ENCODE measurements at regions not wholly inside any gene's neighbourhood (a gene's known extent, or its start where the extent isn't known, plus 50 kb on each side); places are given as distances from the start of the nearest gene placed in this dataset.

- in situ Hi-C loops (cut with HindIII; ENCODE audit: low pct_ligation_motif_present, low pct_unique_long_range_greater_than_20kb, low sequenced_read_pairs), result no loop called here
- DNase-seq, result no peak
Observed at GRCh38 chr12:58067610-58068387, 126.4 kb downstream of the ATP23 start.

GRCh38 chr12:58068706-58069105, 127.3 kb downstream of the ATP23 start:
- in situ Hi-C loops (cut with HindIII; ENCODE audit: low pct_ligation_motif_present, low pct_unique_long_range_greater_than_20kb, low sequenced_read_pairs), result no loop called here
- no peak for DNase-seq

- DNase-seq, result no peak
- in situ Hi-C loops (cut with HindIII; ENCODE audit: low pct_ligation_motif_present, low pct_unique_long_range_greater_than_20kb, low sequenced_read_pairs), result no loop called here
Observed at GRCh38 chr12:58069268-58069963, 128.0 kb downstream of the ATP23 start.

- in situ Hi-C loops (cut with HindIII; ENCODE audit: low pct_ligation_motif_present, low pct_unique_long_range_greater_than_20kb, low sequenced_read_pairs), result no loop called here
- DNase-seq, result no peak
Observed at GRCh38 chr12:58071994-58072393, 130.6 kb downstream of the ATP23 start.

- no peak for DNase-seq
- in situ Hi-C loops (cut with HindIII; ENCODE audit: low pct_ligation_motif_present, low pct_unique_long_range_greater_than_20kb, low sequenced_read_pairs), result no loop called here
Observed at GRCh38 chr12:58074259-58074658, 132.9 kb downstream of the ATP23 start.

GRCh38 chr12:58079806-58080205, 138.4 kb downstream of the ATP23 start:
- in situ Hi-C loops (cut with HindIII; ENCODE audit: low pct_ligation_motif_present, low pct_unique_long_range_greater_than_20kb, low sequenced_read_pairs), result no loop called here
- DNase-seq, result no peak

- in situ Hi-C loops (cut with HindIII; ENCODE audit: low pct_ligation_motif_present, low pct_unique_long_range_greater_than_20kb, low sequenced_read_pairs), result no loop called here
- no peak for DNase-seq
Observed at GRCh38 chr12:58081488-58081887, 140.1 kb downstream of the ATP23 start.

GRCh38 chr12:58082996-58083395, 141.6 kb downstream of the ATP23 start:
- DNase-seq, result no peak
- in situ Hi-C loops (cut with HindIII; ENCODE audit: low pct_ligation_motif_present, low pct_unique_long_range_greater_than_20kb, low sequenced_read_pairs), result no loop called here

GRCh38 chr12:58086006-58086405, 144.6 kb downstream of the ATP23 start:
- in situ Hi-C loops (cut with HindIII; ENCODE audit: low pct_ligation_motif_present, low pct_unique_long_range_greater_than_20kb, low sequenced_read_pairs), result no loop called here
- no peak for DNase-seq

GRCh38 chr12:58086930-58087329, 145.6 kb downstream of the ATP23 start:
- no peak for DNase-seq
- in situ Hi-C loops (cut with HindIII; ENCODE audit: low pct_ligation_motif_present, low pct_unique_long_range_greater_than_20kb, low sequenced_read_pairs), result no loop called here

- DNase-seq, result no peak
- in situ Hi-C loops (cut with HindIII; ENCODE audit: low pct_ligation_motif_present, low pct_unique_long_range_greater_than_20kb, low sequenced_read_pairs), result no loop called here
Observed at GRCh38 chr12:58087423-58088127, 146.2 kb downstream of the ATP23 start.

GRCh38 chr12:58089588-58089987, 148.2 kb downstream of the ATP23 start:
- in situ Hi-C loops (cut with HindIII; ENCODE audit: low pct_ligation_motif_present, low pct_unique_long_range_greater_than_20kb, low sequenced_read_pairs), result no loop called here

GRCh38 chr12:58090685-58091084, 149.3 kb downstream of the ATP23 start:
- no peak for DNase-seq
- in situ Hi-C loops (cut with HindIII; ENCODE audit: low pct_ligation_motif_present, low pct_unique_long_range_greater_than_20kb, low sequenced_read_pairs), result no loop called here

More at GRCh38 chr12:58089588-58089987, 148.2 kb downstream of the ATP23 start:
- DNase-seq, result no peak

GRCh38 chr12:58095002-58095401, 153.6 kb downstream of the ATP23 start:
- in situ Hi-C loops (cut with HindIII; ENCODE audit: low pct_ligation_motif_present, low pct_unique_long_range_greater_than_20kb, low sequenced_read_pairs), result no loop called here
- DNase-seq, result no peak

GRCh38 chr12:58097741-58098140, 156.4 kb downstream of the ATP23 start:
- no peak for DNase-seq
- in situ Hi-C loops (cut with HindIII; ENCODE audit: low pct_ligation_motif_present, low pct_unique_long_range_greater_than_20kb, low sequenced_read_pairs), result no loop called here

GRCh38 chr12:58099476-58099875, 158.1 kb downstream of the ATP23 start:
- in situ Hi-C loops (cut with HindIII; ENCODE audit: low pct_ligation_motif_present, low pct_unique_long_range_greater_than_20kb, low sequenced_read_pairs), result no loop called here
- DNase-seq, result no peak

GRCh38 chr12:58104351-58104755, 163.0 kb downstream of the ATP23 start:
- in situ Hi-C loops (cut with HindIII; ENCODE audit: low pct_ligation_motif_present, low pct_unique_long_range_greater_than_20kb, low sequenced_read_pairs), result no loop called here
- DNase-seq, result no peak

GRCh38 chr12:58105225-58106119, 164.1 kb downstream of the ATP23 start:
- in situ Hi-C loops (cut with HindIII; ENCODE audit: low pct_ligation_motif_present, low pct_unique_long_range_greater_than_20kb, low sequenced_read_pairs), result no loop called here

GRCh38 chr12:58106195-58106594, 164.8 kb downstream of the ATP23 start:
- no peak for DNase-seq
- in situ Hi-C loops (cut with HindIII; ENCODE audit: low pct_ligation_motif_present, low pct_unique_long_range_greater_than_20kb, low sequenced_read_pairs), result no loop called here

More at GRCh38 chr12:58105225-58106119, 164.1 kb downstream of the ATP23 start:
- no peak for DNase-seq

All from ACHN (cell line).